Transverse colon (tissue), 4 donors: ENCODE measurements at regions not wholly inside any gene's neighbourhood (a gene's known extent, or its start where the extent isn't known, plus 50 kb on each side); places are given as distances from the start of the nearest gene placed in this dataset.

Experiments used
- DNase-seq: peaks from one replicate; pipeline ENCODE4 v3.0.0-alpha.2; 2019
- H3K27ac ChIP-seq, 4 donors: fragments of 200-600 bp; sonication (generic); 2 replicates each; pipeline ENCODE4 v1.5.1; 2016 to 2018; ENCODE audit warnings: inconsistent platforms in 4 of 4
- H3K27me3 ChIP-seq: fragments of 200-600 bp; sonication (generic); 2 replicates; pipeline ENCODE4 v1.5.1; 2017; ENCODE audit warnings: inconsistent platforms
- H3K36me3 ChIP-seq, 4 donors: fragments of 200-600 bp; sonication (generic); 2 replicates each; pipeline ENCODE4 v1.5.1; 2017 to 2019; ENCODE audit warnings: inconsistent platforms in 4 of 4
- H3K4me1 ChIP-seq, 4 donors: fragments of 200-600 bp; sonication (generic); 2 replicates each; pipeline ENCODE4 v1.5.1; 2017 to 2020; ENCODE audit warnings: inconsistent platforms in 4 of 4
- H3K4me3 ChIP-seq, 4 donors: fragments of 200-600 bp; sonication (generic); 1 replicate in 1 of 4; 2 replicates in 3 of 4; pipeline versions ENCODE4 v1.5.1 to v1.6.1; 2017 to 2019; ENCODE audit warnings: inconsistent platforms in 4 of 4
- H3K9me3 ChIP-seq, 2 donors: fragments of 200-600 bp; sonication (generic); 2 replicates each; pipeline ENCODE4 v1.5.1; 2017 to 2019; ENCODE audit warnings: inconsistent platforms in 2 of 2
- CTCF ChIP-seq, 5 experiments: fragments of 200-600 bp in 3 of 5; fragments of 450-650 bp in 2 of 5; sonication (generic) in 3 of 5; IDR thresholded peaks; 1 replicate in 2 of 5; 2 replicates in 3 of 5; pipeline ENCODE4 v1.5.1; 2016 to 2017; ENCODE audit warnings: antibody characterized with exemption in 5 of 5, inconsistent platforms in 3 of 5, mild to moderate bottlenecking in 2 of 5, moderate library complexity in 1 of 5
- EP300 ChIP-seq: sonication (generic); formaldehyde crosslinking; IDR thresholded peaks from one replicate; pipeline ENCODE4 v1.6.1; 2017; ENCODE audit warnings: antibody characterized with exemption, low read depth
- POLR2A ChIP-seq: fragments of 450-650 bp; IDR thresholded peaks from one replicate; pipeline ENCODE4 v1.6.1; 2016; ENCODE audit warnings: antibody characterized with exemption, mild to moderate bottlenecking, moderate library complexity
- POLR2AphosphoS5 ChIP-seq, 3 donors: sonication (generic); formaldehyde crosslinking; IDR thresholded peaks; one replicate each; pipeline ENCODE4 v1.6.1; 2016; ENCODE audit warnings: antibody characterized with exemption in 3 of 3
- WGBS, 2 donors: methylation state at CpG; one replicate each; pipeline ENCODE4 v1.1.5; 2018; ENCODE audit warnings: low coverage in 1 of 2; 5-methylcytosine and 5-hydroxymethylcytosine counted together
- in situ Hi-C, 4 donors: fragments of 200-750 bp; cut with MboI; loops; one replicate each; pipeline versions ENCODE4 v1.15.0 to v1.15.1; 2017; ENCODE audit warnings: low sequenced_read_pairs in 3 of 4, low pct_ligation_motif_present in 1 of 4, low pct_unique_long_range_greater_than_20kb in 1 of 4
- intact Hi-C: fragments of 100-400 bp; cut with DNase I; formaldehyde crosslinking; loops from one replicate; pipeline ENCODE4 v1.15.1; 2023; ENCODE audit warnings: low total_unique reads

DNA sequence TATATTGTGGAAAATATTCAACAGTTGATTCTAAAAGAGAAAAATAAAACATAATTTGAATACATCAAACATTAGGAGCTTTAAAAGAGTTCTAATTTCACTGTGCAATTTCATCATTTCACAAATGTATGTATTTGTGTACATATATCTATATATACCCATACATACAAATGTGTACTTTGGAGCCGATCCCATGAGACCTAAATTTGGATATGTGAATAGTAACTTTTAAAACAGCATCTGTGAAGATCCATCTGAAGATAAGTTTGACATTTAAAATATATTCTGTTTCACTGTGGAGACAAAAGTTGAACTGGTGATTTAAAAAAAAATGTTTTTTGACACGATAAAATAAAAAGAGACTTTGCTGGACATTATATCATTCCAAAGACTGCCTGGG, 374.0 kb downstream of the TMA16 start:
- intact Hi-C loops: loop anchor here (10.0 kb wide), 1 partner anchor 476 kb away; no protein-coding TSS in a partner anchor
- no peaks in the 10 kb centered on the region for H3K4me1 ChIP-seq
- WGBS, 2 donors: 87 to 89% methylated on average over 2 of the region's 2 CpGs

DNA sequence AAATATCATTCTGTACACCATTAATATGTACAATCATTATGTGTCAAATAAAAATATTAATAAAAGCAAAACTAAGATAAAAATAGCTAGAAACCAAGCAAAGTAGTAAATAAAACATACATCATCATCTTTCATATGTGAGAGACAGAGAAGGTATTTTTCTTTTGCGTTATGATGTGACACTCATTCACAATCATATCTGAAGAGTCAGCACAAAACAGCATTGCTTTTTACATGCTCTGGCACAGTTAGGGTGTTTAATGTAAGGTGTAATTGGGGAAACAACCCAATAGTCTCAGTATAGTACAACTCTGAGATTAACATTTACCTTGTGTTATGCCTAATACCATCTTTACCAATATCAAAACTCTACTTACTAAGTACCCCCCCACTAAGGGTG, 376.6 kb downstream of the TMA16 start:
- Histone ChIP-seq H3K27me3 (no peaks in the 10 kb centered on the region), H3K36me3 (no peaks in the 10 kb centered on the region), H3K27ac (no peak overlapping the region), H3K9me3 (no peaks in the 10 kb centered on the region), H3K4me1 (no peaks in the 10 kb centered on the region), H3K4me3 (no peak overlapping the region)
- DNase-seq: no peak
- intact Hi-C loops: no loop called here
- no peak for TF ChIP-seq POLR2A
- TF ChIP-seq CTCF (IDR thresholded peaks at IDR 0.05): no peak
- TF ChIP-seq POLR2AphosphoS5 (IDR thresholded peaks at IDR 0.05): no peak
- TF ChIP-seq EP300: no peak
- 83 to 91% methylated on average over 1 of the region's 1 CpG for WGBS, 2 donors
- in situ Hi-C loops: no loop called here

More for the DNA sequence above, 374.0 kb downstream of the TMA16 start:
- in situ Hi-C loops: no loop called here
- Histone ChIP-seq H3K9me3 (no peaks in the 10 kb centered on the region), H3K27me3 (no peaks in the 10 kb centered on the region), H3K4me3 (no peak overlapping the region), H3K36me3 (no peaks in the 10 kb centered on the region), H3K27ac (no peak overlapping the region)
- no peak for DNase-seq
- no peak for TF ChIP-seq EP300
- TF ChIP-seq POLR2AphosphoS5 (IDR thresholded peaks at IDR 0.05): no peak
- TF ChIP-seq CTCF (IDR thresholded peaks at IDR 0.05): no peak
- TF ChIP-seq POLR2A: no peak

GRCh38 chr4:163875327-163875726, 380.8 kb downstream of the TMA16 start:
- no peak overlapping the region for H3K27ac ChIP-seq
- H3K9me3 ChIP-seq: no peaks in the 10 kb centered on the region
- H3K4me1 ChIP-seq: no peaks in the 10 kb centered on the region
- no peak overlapping the region for H3K4me3 ChIP-seq
- TF ChIP-seq POLR2AphosphoS5 (IDR thresholded peaks at IDR 0.05): no peak
- no peak for TF ChIP-seq EP300
- TF ChIP-seq CTCF (IDR thresholded peaks at IDR 0.05): no peak
- no peak for TF ChIP-seq POLR2A
- in situ Hi-C loops: no loop called here
- H3K36me3 ChIP-seq: no peaks in the 10 kb centered on the region
- 80 to 87% methylated on average over 4 of the region's 4 CpGs for WGBS, 2 donors
- intact Hi-C loops: no loop called here
- H3K27me3 ChIP-seq: no peaks in the 10 kb centered on the region
- no peak for DNase-seq

DNA sequence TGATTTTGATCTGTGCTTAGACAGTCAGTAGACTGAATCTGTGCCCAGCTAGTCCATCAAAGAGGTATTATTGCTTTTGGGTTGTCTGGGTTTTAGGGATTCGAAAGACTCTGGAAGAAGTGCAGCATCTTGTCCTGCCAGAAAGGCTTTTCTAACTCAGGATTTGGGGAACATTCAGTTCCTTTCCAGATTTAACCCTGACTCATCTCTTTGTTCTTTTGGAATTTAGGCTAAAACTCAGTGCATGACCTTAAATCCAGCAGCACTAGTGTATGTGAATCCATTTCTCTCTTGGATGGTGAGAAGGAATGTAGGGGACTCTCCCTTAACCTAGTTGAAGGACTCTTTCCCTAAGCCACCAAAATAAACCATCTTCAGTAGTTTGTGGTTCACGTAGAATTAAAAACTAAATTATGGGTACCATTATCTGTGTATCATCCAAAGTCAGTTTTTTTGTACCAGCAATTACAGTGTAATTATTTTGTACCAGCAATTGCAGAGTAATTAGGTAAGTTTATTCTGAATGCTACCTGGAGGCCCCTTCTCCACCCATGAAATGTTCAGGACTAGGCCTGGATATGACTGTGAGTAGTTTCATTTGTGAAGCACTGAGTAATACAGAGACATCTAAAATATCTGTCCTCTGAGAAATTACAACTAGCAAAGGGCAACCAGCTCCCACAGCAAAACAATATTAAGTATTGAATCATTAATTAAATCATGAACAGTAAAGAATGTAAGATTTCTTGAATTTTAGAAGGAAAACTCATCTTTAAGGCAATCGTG, 384.0 kb downstream of the TMA16 start:
- no peak for TF ChIP-seq POLR2AphosphoS5 (IDR thresholded peaks at IDR 0.05)
- TF ChIP-seq EP300: no peak
- TF ChIP-seq POLR2A: no peak
- TF ChIP-seq CTCF (IDR thresholded peaks at IDR 0.05): no peak
- DNase-seq: no peak
- Histone ChIP-seq H3K4me3 (no peak overlapping the region), H3K27me3 (no peaks in the 10 kb centered on the region), H3K9me3 (no peaks in the 10 kb centered on the region), H3K4me1 (no peaks in the 10 kb centered on the region), H3K36me3 (no peaks in the 10 kb centered on the region), H3K27ac (no peak overlapping the region)
- 80 to 97% methylated on average over 3 of the region's 3 CpGs for WGBS, 2 donors
- intact Hi-C loops: no loop called here
- in situ Hi-C loops: no loop called here
